LHCN-M2 (cell line): ENCODE measurements at regions not wholly inside any gene's neighbourhood (a gene's known extent, or its start where the extent isn't known, plus 50 kb on each side); places are given as distances from the start of the nearest gene placed in this dataset.
A peak's percentile ranks its signal among the peaks of the same experiment; 100 is the strongest.

Experiments used
- DNase-seq: peaks from one replicate; pipeline ENCODE4 v3.0.0-alpha.2; 2012; ENCODE audit warnings: low read depth

GRCh38 chr20:57793421-57793820 is 83.6 kb upstream of the PMEPA1 start:
- no peak for DNase-seq

GRCh38 chr20:57792386-57793080 is 82.7 kb upstream of the PMEPA1 start:
- DNase-seq = no peak

DNA sequence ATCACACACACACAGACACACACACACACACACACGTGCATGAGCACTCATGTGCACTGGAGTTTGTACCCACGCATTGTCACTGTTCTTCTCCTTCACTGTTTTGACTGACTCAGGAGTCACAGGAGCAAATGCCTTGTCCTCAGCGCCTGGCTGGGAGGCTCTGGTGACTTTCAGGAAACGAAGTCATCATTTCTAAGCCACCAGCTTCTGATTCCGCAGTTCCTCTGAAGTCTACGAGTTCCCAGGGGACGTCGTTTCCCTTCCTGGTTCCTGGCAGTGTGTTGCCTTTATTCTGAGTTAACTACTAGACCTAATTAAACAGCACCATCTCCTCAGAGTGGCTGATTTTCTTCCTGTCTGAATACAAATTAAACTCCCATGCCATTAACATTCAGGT is 82.2 kb upstream of the PMEPA1 start:
- no peak for DNase-seq

GRCh38 chr20:57791178-57791962 is 81.6 kb upstream of the PMEPA1 start:
- DNase-seq = no peak

- no peak for DNase-seq
Measured at GRCh38 chr20:57790176-57790575, 80.4 kb upstream of the PMEPA1 start.

- no peak for DNase-seq
Measured at GRCh38 chr20:57788936-57789613, 79.3 kb upstream of the PMEPA1 start.

DNA sequence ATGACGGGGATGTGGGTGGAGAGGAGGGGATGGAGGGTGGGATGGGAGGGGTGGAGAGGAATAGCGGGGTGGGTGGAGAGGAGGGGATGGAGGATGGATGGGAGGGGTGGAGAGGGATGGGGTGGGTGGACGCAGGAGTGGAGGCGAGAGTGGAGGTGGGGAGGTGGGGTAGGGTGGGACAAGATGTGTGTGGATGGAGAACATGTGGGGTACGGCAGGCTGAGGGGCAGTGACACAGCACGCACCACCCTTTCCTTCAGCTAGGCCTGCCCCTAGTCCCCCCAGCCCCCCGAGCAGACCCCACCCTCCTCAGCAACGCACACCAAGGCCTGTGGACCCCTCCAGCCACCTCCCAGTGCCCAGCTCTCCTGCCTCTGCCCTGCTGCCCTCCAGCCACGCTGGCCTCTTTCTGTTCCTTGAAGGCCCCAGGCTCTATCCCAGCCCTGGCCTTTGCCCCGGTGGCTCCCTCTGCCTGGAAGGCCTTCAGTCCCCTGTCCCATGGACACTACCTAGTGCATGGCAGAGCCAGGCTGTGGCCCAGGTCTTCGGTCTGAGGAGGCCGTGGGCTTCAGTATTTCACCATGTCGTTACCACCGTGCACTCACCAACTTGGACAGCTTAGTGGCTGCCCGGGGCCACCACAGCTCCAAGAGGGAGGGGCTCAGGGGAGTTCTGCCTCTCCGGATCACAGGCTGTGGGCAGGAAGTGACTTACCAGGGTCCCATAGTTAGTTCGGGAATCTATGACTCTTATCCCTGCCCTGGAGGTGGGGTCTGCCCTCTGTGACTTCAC is 78.4 kb upstream of the PMEPA1 start:
- DNase-seq = no peak

DNA sequence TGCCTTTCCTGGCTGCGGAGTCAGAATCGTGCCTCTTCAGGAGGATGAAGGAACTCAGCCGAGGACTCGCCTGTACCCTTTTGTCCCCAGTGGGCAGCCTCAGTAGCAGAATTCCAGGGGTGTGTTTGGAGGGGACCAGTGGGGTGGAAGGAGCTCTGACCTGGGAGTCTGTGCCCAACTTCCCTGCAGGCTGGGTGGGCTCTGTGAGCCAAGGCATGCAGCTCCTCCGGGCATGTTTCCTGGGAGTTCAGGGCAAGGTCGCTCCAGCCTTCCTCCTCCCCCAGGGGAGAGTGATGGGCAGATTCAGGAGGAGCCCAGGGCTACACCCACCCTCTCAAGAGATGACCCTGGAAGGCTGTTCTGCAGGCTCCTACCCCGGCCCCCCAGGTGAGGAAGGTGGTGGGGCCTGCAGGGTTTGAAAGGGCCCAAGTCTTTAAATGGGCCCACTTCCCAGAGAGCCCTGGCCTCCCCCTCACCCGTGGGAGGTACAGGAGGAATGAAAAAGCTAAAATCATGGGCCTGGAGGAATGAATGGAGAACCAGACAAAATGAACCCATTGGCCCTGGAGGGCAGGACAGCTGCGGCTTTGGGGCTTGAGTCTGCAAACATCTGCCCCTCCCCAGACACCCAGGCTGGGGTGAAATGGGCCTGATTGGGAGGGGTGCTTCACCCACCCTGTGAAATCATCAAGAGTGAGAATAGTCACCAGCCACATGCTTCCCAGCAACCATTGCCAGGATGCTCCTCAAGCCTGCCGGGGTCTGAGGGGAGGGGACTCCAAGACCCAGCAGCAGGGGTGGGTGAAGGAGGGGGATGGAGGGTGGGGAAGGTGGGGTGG is 77.6 kb upstream of the PMEPA1 start:
- DNase-seq = no peak

- DNase-seq = no peak
Measured at GRCh38 chr20:57786304-57786932, 76.6 kb upstream of the PMEPA1 start.

DNA sequence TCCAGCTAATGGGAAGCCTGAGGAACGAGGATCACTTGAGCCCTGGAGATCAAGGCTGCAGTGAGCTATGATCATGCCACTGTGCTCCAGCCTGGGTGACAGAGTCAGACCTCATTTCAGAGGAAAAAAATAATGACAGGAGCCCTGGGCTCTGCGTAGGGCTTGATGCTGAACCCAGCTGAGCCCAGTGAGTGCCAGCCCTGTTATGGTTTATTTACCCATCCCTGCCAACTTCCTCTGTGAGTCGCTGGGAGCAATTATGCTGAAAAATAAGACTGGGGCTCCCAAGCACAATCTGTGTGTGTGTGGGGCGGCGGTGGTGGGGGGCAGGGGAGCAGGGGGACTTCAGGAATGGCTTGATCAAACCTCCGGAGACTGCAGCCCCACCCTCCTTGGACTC is 75.9 kb upstream of the PMEPA1 start:
- DNase-seq = no peak

- no peak for DNase-seq
Measured at GRCh38 chr20:57785061-57785460, 75.2 kb upstream of the PMEPA1 start.

GRCh38 chr20:57783956-57784837 is 74.4 kb upstream of the PMEPA1 start:
- no peak for DNase-seq

- no peak for DNase-seq
Measured at GRCh38 chr20:57783196-57783595, 73.4 kb upstream of the PMEPA1 start.

DNA sequence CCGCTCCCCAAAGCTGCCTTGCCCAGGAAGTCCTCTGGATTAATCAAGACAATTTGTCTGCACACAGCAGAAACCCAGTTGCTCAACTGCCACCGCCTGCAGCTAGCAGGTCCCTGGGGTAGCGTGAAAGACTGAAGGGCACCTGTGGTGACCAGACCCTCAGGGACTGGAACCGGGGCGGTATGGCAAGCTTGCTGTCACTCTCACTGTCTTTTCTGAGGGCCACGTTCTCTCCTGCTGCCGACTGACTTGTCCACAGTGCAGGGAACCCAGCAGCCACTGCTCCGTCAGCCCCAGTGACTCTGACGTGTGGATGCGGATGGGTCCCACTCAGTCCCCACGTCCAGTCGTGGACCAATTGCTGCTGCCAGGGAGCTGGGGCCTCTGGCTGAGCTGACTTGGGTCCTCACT is 72.8 kb upstream of the PMEPA1 start:
- no peak for DNase-seq

- DNase-seq = no peak
Measured at GRCh38 chr20:57781901-57782300, 72.1 kb upstream of the PMEPA1 start.

DNA sequence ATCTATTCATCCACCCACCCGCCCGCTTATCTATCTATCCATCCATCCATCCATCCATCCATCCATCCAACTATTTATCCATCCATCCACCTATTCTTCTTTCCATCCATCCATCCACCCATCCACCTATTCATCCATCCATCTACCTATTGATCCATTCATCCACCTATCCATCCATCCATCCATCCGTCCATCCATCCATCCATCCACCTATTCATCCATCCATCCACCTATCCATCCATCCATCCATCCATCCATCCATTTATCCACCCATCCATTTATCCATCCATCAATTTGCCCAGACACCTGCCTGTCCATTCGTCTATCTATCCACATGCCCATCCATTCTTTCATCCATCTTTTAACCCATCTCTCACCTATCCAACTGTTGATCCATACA is 71.1 kb upstream of the PMEPA1 start:
- DNase-seq = no peak

DNA sequence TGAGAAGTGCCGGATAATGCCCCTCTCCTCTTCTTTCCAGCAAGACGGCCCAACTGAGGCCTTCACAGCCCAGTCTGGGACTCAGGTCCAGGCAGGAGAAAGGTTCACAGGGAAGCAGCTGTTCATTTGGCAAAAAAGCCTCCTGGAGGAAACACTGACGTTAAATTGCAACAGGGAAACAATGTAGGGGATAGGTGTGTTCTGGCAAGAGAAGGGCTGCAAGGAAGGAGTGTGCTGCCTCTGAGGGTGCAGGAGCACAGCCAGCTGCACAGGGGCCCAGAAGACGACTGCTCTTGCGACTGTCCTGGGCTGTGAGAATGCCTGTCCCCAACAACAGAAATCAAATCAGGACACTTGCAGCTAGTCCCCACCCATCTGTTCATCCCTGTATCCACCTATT is 70.6 kb upstream of the PMEPA1 start:
- DNase-seq = no peak

DNA sequence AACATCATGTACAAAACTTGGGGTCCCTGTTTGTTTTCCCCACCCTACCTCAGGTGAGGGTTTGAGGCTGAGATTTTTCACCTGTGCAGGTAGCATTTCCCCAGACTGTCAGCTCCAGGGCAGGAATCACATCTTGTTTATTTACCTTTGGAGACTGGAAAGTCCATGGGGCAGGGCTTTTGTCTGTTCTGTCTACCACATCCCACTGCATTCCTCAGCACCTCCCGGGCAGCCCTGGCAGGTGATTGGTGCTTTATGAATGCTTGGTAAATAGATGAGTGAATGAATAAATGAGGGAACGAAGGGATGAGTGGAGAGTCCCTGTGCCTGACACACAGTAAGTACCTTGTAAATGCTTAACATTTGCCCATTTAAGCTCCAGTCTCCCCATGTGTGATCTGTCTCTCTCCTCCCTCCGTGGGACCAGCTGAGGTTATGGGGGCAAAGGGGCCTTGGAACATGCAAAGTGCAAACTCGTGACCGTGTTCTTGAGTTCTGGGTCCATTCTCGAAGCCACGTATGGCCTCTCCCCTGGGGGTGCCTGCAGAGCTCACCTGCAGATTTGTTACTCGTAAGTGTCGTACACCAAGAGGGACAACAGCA is 69.7 kb upstream of the PMEPA1 start:
- no peak for DNase-seq

DNA sequence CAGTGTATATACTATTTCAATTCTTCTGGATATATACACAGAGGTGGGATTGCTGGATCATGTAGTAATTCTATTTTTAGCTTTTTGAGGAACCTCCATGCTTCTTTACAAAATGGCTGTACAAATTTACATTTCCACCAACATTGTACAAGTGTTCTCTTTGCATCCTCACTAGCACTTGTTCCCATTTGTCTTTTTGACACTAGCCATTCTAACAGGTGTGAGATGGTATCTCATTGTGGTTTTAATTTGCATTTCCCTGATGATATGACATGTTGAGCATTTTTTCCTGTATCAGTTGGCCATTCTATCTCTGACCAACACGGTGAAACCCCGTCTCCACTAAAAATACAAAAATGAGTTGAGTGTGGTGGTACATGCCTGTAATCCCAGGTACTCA is 68.1 kb upstream of the PMEPA1 start:
- peak; percentile 25 for DNase-seq
